NCI-H1930 (cell line): ENCODE measurements at regions not wholly inside any gene's neighbourhood (a gene's known extent, or its start where the extent isn't known, plus 50 kb on each side); places are given as distances from the start of the nearest gene placed in this dataset.
A peak's percentile ranks its signal among the peaks of the same experiment; 100 is the strongest.

ENCODE experiments used
- DNase-seq, 2 experiments: peaks; one replicate each; lab custom pipeline; 2025; lab: John Stamatoyannopoulos, UW

GRCh38 chr12:14253496-14253895, 112.0 kb upstream of the ATF7IP start:
- DNase-seq: no peak

DNA sequence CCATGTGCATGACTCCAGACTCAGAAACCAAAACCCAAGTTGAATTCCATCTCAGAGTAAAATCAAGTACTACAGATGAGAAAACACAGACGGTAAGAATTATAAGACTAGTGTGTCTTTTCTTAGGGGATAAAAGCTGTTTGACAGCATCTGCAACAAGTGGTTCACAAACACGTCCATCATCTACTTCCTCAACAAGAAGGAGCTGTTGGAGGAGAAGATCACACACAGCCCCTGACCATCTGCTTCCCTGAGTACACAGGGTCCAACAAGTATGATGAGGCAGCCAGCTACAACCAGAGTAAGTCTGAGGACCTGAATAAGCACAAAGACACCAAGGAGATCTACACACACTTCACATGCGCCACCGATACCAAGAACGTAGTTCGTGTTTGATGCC, 110.7 kb upstream of the ATF7IP start:
- DNase-seq: no peak

DNA sequence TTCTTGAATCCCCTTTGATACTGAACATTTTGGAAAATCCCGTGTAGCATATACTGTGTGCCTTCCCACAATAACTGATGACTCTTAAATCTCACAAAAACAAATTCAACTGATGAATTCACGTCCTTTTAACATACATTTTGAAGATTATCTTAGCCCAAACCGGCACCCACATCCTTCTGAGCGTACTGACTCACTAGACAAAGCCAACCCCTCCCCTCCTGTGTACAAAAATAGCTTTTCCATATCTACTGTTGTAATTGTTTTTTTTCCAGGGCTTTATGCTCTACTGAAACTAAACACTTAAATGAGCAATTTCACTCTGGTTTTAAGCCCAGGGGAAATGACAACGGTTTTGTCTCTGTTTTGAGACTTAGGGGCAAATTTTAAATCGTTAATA, 109.4 kb upstream of the ATF7IP start:
- no peak for DNase-seq

DNA sequence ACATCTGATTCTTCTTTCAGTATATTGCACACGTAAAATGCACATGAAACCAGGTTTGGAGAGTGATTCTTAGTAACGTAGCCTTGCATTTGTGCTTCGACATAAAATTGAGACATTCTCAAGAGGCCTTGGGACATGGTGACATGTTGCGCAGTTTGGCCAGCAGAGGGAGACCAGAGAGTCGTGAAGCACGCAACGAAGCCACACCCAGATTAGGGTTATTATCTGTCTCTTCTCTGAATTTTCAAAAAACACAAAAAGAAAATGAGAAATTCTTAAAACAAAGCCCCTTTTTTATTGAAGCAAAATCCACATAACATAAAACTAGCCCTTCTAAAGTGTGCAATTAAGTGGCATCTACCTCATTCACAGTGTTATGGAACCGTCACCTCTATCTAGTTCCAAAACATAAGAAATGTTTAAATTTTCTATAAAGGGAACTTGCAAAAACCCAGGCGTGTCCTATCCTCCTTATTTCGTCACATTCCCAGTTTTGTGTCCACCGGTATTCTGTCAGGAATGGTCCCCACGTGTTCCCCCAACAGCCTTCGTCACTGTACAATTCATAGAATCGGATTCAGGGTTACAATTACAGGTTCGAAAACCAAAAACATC, 108.8 kb upstream of the ATF7IP start:
- peak in 1 of 2 experiments; percentile 19 for DNase-seq

DNA sequence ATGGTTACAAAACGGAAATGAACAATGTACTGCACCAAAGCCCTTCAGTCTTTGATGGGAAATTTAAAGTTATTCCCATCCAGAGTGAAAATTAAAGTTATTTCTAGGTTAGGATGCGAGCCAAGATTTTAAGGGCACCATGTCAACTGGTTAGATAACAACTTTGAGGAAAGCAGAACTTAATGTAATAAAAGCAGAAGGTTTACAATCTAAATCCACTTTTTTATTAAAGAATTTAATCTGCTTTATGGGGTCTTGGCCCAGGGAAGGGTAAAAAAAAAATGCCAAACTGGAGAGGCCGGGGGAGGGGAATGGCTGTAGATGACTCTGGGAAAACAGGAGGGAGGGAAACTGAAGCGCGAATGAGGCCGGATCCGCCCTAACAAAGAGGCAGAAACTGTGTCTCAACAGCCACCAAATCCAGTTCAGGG, 108.2 kb upstream of the ATF7IP start:
- no peak for DNase-seq

DNA sequence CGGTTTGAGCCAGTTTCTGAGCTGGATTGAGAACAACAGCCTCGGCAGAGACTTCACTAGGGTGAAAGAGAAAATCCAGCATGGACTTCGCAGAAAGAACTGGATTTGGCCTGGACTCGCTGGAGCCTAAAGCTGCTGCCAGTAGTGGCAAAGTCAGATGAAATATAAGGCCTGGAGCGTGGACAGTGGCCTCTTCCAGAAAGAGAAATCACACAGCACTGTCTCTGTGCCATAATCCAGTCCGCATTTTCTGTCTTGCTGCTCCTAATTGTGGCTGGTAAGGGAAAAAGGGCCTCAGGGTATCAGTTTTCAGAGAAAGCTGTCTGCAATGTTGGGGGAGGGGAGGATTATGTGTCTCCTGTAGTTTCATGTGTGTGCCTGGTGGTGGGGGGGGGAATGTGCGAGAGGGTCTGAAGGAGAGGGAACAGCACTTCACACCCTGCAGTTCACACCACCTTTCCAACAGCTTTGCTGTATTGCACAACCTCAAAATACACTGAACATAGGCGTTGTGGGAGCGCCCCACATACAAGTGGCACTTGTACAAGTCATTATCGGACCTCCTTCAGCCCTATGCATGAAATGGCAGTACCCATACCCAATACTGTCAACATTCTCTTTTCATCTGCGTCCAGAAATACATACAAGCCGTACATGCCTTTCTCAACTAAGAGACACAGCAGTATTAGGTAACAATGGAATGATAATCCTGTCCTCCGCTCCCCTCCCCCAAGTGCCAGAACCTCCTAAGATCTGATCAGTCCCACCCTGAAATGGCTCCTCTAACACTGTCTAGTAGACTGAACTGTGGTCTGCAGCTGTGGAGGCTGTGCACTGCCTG, 107.5 kb upstream of the ATF7IP start:
- DNase-seq: peak; percentile 79 to 90

DNA sequence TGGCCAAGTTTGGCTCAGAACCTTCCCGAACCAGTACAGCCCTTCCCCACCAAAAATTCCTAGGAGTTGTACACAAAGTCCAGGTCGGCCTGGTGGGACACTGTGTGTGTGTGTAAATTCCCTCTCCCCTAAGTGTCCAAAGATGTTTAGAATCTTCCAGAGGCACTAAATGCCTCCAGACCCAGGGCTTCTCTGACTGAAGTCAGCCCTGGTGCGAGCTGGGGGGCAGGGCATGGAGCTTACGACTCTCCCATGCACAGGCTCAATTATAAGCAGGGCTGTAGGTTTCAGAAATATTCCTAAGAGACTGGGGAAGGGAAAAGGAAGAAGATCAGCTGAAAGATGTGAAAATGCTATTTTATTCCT, 106.9 kb upstream of the ATF7IP start:
- DNase-seq: no peak

GRCh38 chr12:14259481-14260010, 105.9 kb upstream of the ATF7IP start:
- DNase-seq: no peak

GRCh38 chr12:14260011-14260993, 105.2 kb upstream of the ATF7IP start:
- no peak for DNase-seq

GRCh38 chr12:14261096-14261495, 104.4 kb upstream of the ATF7IP start:
- no peak for DNase-seq

GRCh38 chr12:14261861-14262260, 103.6 kb upstream of the ATF7IP start:
- DNase-seq: no peak

GRCh38 chr12:14262771-14263511, 102.5 kb upstream of the ATF7IP start:
- DNase-seq: no peak

GRCh38 chr12:14263742-14264141, 101.7 kb upstream of the ATF7IP start:
- DNase-seq: no peak

GRCh38 chr12:14264316-14264715, 101.2 kb upstream of the ATF7IP start:
- DNase-seq: no peak

GRCh38 chr12:14264778-14265177, 100.7 kb upstream of the ATF7IP start:
- DNase-seq: no peak

DNA sequence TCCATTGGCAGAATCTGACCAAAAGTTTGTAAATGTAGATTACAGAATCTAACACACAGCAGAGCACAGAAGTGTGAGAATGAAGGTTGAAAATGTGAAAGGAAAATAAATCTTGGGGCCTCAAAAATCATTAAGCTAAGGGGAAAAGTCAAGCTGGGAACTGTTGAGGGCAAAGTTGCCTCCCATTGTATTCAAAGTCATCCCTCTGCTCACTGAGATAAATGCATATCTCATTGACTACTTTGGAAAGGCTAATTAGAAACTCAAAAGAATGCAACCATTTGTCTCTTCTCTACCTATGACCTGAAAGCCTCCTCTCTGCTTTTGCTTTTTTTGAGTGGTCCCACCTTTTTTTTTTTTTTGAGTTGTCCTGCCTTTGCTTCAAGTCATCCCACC, 97.4 kb upstream of the ATF7IP start:
- no peak for DNase-seq

DNA sequence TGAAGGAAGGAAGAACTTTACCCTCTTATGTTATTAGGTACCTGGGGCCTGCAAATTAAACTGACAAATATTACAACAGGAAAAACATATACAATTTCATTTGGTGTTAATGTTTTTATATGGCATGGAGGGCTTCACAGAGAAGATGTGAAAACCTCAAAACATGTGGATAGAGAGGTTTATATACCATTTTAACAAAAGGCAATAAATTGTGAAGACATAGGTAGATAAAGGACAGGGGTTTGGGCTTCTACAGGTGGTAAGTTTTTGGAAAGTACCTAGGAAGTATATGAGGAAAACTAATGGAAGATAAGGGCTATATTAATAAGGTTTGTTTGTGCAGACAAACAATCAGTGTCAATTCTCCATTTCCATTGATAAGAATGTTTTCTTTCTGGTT, 95.1 kb upstream of the ATF7IP start:
- DNase-seq: no peak

GRCh38 chr12:14272956-14273912, 92.2 kb upstream of the ATF7IP start:
- no peak for DNase-seq

GRCh38 chr12:14273913-14274311, 91.6 kb upstream of the ATF7IP start:
- no peak for DNase-seq

GRCh38 chr12:14275111-14275510, 90.4 kb upstream of the ATF7IP start:
- DNase-seq: no peak
